Activated naive CD8-positive, alpha-beta T cell treated with anti-CD3 and anti-CD28 coated beads, Interleukin-2, amount 50 U/mL, for 24 hours (primary cell): ENCODE measurements at regions not wholly inside any gene's neighbourhood (a gene's known extent, or its start where the extent isn't known, plus 50 kb on each side); places are given as distances from the start of the nearest gene placed in this dataset.

Experiments
- ATAC-seq: fragments of 150-1000 bp; cut with Tn5 transposase; one replicate; pipeline ENCODE4 v1.10.0; 2021
- DNase-seq: peaks from one replicate; pipeline ENCODE4 v3.0.0; 2021
- H3K27ac Mint-ChIP-seq: one replicate; pipeline ENCODE4 v1.8.0; 2021; ENCODE audit warnings: mild to moderate bottlenecking, mixed read lengths
- H3K27me3 Mint-ChIP-seq: one replicate; pipeline ENCODE4 v1.8.0; 2021; ENCODE audit warnings: mixed read lengths
- H3K36me3 Mint-ChIP-seq: one replicate; pipeline ENCODE4 v1.8.0; 2021; ENCODE audit warnings: low read depth, mixed read lengths
- H3K4me1 Mint-ChIP-seq: one replicate; pipeline ENCODE4 v1.8.0; 2021; ENCODE audit warnings: mixed read lengths
- H3K4me3 Mint-ChIP-seq: one replicate; pipeline ENCODE4 v1.8.0; 2021; ENCODE audit warnings: mild to moderate bottlenecking, moderate library complexity, mixed read lengths
- H3K9me3 Mint-ChIP-seq: one replicate; pipeline ENCODE4 v1.8.0; 2021; ENCODE audit warnings: mixed read lengths

- H3K9me3 Mint-ChIP-seq = no peaks in the 10 kb centered on the region
- H3K4me1 Mint-ChIP-seq = no peaks in the 10 kb centered on the region
- no peak for DNase-seq
- no peaks in the 10 kb centered on the region for H3K27me3 Mint-ChIP-seq
- no peak for ATAC-seq
- no peak overlapping the region for H3K27ac Mint-ChIP-seq
- H3K4me3 Mint-ChIP-seq = no peak overlapping the region
- no peaks in the 10 kb centered on the region for H3K36me3 Mint-ChIP-seq
Observed at GRCh38 chr2:204033611-204034495, 97.3 kb downstream of the ICOS start.

- no peak for DNase-seq
- no peak overlapping the region for H3K4me3 Mint-ChIP-seq
- ATAC-seq = no peak
- H3K27me3 Mint-ChIP-seq = peaks cover 3% of the 10 kb centered on the region
- H3K4me1 Mint-ChIP-seq = no peaks in the 10 kb centered on the region
- H3K36me3 Mint-ChIP-seq = no peaks in the 10 kb centered on the region
- H3K27ac Mint-ChIP-seq = no peak overlapping the region
- H3K9me3 Mint-ChIP-seq = no peaks in the 10 kb centered on the region
Observed at GRCh38 chr2:204036706-204037105, 100.1 kb downstream of the ICOS start.

GRCh38 chr2:204037286-204037685 is 100.7 kb downstream of the ICOS start:
- DNase-seq (no peak), ATAC-seq (no peak)
- Mint-ChIP-seq H3K4me3 (no peak overlapping the region), H3K4me1 (no peaks in the 10 kb centered on the region), H3K36me3 (no peaks in the 10 kb centered on the region), H3K27me3 (peaks cover 3% of the 10 kb centered on the region), H3K9me3 (no peaks in the 10 kb centered on the region), H3K27ac (no peak overlapping the region)

GRCh38 chr2:204039298-204039838 is 102.8 kb downstream of the ICOS start:
- Mint-ChIP-seq H3K27me3 (peaks cover 3% of the 10 kb centered on the region), H3K4me3 (no peak overlapping the region), H3K36me3 (no peaks in the 10 kb centered on the region), H3K9me3 (no peaks in the 10 kb centered on the region), H3K4me1 (peaks cover under 1% of the 10 kb centered on the region), H3K27ac (no peak overlapping the region)
- ATAC-seq (no peak), DNase-seq (no peak)

GRCh38 chr2:204040016-204040415 is 103.5 kb downstream of the ICOS start:
- DNase-seq = no peak
- Mint-ChIP-seq H3K4me1 (peaks cover 7% of the 10 kb centered on the region), H3K36me3 (no peaks in the 10 kb centered on the region), H3K4me3 (no peak overlapping the region), H3K27ac (no peak overlapping the region), H3K9me3 (no peaks in the 10 kb centered on the region), H3K27me3 (peaks cover 3% of the 10 kb centered on the region)
- ATAC-seq = no peak

DNA sequence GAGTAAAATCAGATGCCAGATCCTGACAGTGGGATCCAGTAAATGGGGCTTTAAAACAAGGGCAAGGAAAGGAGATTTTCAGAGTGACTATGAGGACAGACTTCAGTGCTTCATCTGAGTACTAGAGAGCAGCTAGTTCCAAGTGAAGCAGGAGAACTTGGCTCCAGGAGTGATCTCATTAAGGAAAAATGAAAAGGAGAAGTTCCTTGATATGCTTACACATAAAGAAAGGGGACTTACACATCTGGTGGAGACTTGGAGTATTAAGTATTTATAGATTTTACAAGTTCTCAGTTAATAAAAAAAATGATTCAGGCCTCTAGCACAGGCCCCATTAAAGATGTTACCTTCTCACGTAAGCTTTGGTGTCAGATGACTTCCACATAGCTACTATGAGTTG is 105.8 kb downstream of the ICOS start:
- H3K27ac Mint-ChIP-seq = no peak overlapping the region
- no peaks in the 10 kb centered on the region for H3K36me3 Mint-ChIP-seq
- no peaks in the 10 kb centered on the region for H3K9me3 Mint-ChIP-seq
- peaks cover 3% of the 10 kb centered on the region for H3K27me3 Mint-ChIP-seq
- ATAC-seq = no peak
- H3K4me3 Mint-ChIP-seq = no peak overlapping the region
- peaks cover 21% of the 10 kb centered on the region for H3K4me1 Mint-ChIP-seq
- DNase-seq = no peak

- Mint-ChIP-seq H3K27ac (no peak overlapping the region), H3K4me1 (peaks cover 37% of the 10 kb centered on the region), H3K9me3 (no peaks in the 10 kb centered on the region), H3K4me3 (no peak overlapping the region), H3K27me3 (peaks cover 2% of the 10 kb centered on the region), H3K36me3 (no peaks in the 10 kb centered on the region)
- ATAC-seq = no peak
- DNase-seq = no peak
Observed at GRCh38 chr2:204046145-204046544, 109.6 kb downstream of the ICOS start.

- H3K27ac Mint-ChIP-seq = no peak overlapping the region
- H3K9me3 Mint-ChIP-seq = no peaks in the 10 kb centered on the region
- DNase-seq (no peak), ATAC-seq (peak; percentile 83)
- peaks cover 33% of the 10 kb centered on the region for H3K4me1 Mint-ChIP-seq
- H3K4me3 Mint-ChIP-seq = no peak overlapping the region
- H3K27me3 Mint-ChIP-seq = peaks cover 3% of the 10 kb centered on the region
- H3K36me3 Mint-ChIP-seq = no peaks in the 10 kb centered on the region
Observed at GRCh38 chr2:204049635-204050034, 113.1 kb downstream of the ICOS start.

DNA sequence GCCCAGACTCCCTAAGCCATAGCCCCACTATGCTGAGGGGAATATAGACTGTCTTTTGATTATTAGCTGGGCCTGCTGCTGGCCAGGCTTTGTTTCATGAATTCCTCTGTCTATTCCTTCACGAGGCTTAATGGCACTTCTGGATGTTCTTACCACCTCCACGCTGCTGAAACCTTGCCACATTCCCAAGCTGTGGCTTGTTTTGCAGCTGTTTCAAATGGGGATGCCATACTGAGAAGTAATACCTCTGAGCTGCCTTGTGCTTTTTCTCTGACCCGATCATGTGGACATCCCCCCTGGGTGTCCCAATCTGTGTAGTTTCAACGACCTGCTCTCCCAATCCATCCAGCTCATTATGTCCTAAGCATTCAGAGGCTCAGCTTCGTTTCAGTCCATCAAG is 114.1 kb downstream of the ICOS start:
- no peak overlapping the region for H3K4me3 Mint-ChIP-seq
- H3K27me3 Mint-ChIP-seq = peaks cover 3% of the 10 kb centered on the region

DNA sequence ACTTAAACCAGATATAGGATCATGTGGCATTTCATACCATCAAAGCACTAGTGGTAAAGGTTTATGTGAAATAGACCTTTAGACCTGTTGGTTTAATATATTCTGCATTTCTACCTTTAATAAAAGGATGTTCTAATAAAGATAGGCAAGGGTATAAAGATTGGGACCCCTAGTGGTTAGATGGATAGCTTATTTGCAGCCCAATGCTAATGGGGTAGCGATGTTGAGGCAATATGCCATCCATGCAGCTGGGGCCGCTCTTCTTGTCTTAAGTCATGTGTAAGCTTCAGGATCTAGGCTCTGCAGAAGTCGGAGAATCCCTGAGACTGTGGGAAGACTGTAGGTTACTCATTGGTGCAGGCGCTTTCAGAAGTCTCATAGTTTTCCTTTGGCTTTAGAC is 114.9 kb downstream of the ICOS start:
- no peak overlapping the region for H3K27ac Mint-ChIP-seq
- H3K4me3 Mint-ChIP-seq = no peak overlapping the region
- no peak for DNase-seq
- peaks cover 3% of the 10 kb centered on the region for H3K27me3 Mint-ChIP-seq
- H3K36me3 Mint-ChIP-seq = no peaks in the 10 kb centered on the region
- peaks cover 16% of the 10 kb centered on the region for H3K4me1 Mint-ChIP-seq
- H3K9me3 Mint-ChIP-seq = no peaks in the 10 kb centered on the region
- ATAC-seq = no peak

More for the DNA sequence above, 114.1 kb downstream of the ICOS start:
- no peak for ATAC-seq
- H3K4me1 Mint-ChIP-seq = peaks cover 23% of the 10 kb centered on the region
- H3K36me3 Mint-ChIP-seq = no peaks in the 10 kb centered on the region
- DNase-seq = no peak
- H3K27ac Mint-ChIP-seq = no peak overlapping the region
- H3K9me3 Mint-ChIP-seq = no peaks in the 10 kb centered on the region

- H3K4me1 Mint-ChIP-seq = peaks cover 16% of the 10 kb centered on the region
Observed at GRCh38 chr2:204051984-204052556, 115.5 kb downstream of the ICOS start.

DNA sequence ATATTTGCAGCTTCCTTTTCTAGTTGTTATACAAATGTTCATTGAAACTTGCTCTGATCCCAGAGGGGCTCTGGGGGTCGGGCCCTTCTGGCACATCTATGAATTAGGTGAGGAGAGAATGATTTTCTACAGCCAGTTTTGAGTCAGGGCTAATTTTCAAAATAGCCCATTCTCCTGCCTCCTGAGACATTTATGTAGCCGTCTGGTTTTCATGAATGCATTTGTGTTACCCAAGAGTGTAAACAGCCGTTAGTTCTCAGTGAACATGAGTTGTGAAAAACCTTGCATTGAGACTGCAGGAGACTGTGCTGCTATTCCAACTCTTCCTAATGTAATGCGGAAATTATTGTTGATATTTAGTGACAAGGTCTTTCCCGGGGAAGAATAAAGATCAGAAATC is 122.5 kb downstream of the ICOS start:
- no peak for DNase-seq
- Mint-ChIP-seq H3K27me3 (peaks cover 8% of the 10 kb centered on the region), H3K4me3 (no peak overlapping the region), H3K27ac (no peak overlapping the region), H3K9me3 (no peaks in the 10 kb centered on the region), H3K36me3 (no peaks in the 10 kb centered on the region), H3K4me1 (no peaks in the 10 kb centered on the region)
- ATAC-seq = no peak

More at GRCh38 chr2:204051984-204052556, 115.5 kb downstream of the ICOS start:
- no peak for DNase-seq
- no peaks in the 10 kb centered on the region for H3K36me3 Mint-ChIP-seq
- no peak overlapping the region for H3K27ac Mint-ChIP-seq
- H3K4me3 Mint-ChIP-seq = no peak overlapping the region
- H3K9me3 Mint-ChIP-seq = no peaks in the 10 kb centered on the region
- H3K27me3 Mint-ChIP-seq = peaks cover 3% of the 10 kb centered on the region
- ATAC-seq = no peak

GRCh38 chr2:204060841-204061240 is 124.3 kb downstream of the ICOS start:
- Mint-ChIP-seq H3K36me3 (no peaks in the 10 kb centered on the region), H3K4me1 (no peaks in the 10 kb centered on the region), H3K9me3 (no peaks in the 10 kb centered on the region), H3K27me3 (peaks cover 6% of the 10 kb centered on the region), H3K4me3 (no peak overlapping the region), H3K27ac (no peak overlapping the region)
- ATAC-seq (no peak), DNase-seq (no peak)

GRCh38 chr2:204061241-204061640 is 124.7 kb downstream of the ICOS start:
- Mint-ChIP-seq H3K4me1 (no peaks in the 10 kb centered on the region), H3K9me3 (no peaks in the 10 kb centered on the region), H3K36me3 (no peaks in the 10 kb centered on the region), H3K27me3 (peaks cover 6% of the 10 kb centered on the region), H3K27ac (no peak overlapping the region), H3K4me3 (no peak overlapping the region)
- ATAC-seq = no peak
- DNase-seq = no peak

DNA sequence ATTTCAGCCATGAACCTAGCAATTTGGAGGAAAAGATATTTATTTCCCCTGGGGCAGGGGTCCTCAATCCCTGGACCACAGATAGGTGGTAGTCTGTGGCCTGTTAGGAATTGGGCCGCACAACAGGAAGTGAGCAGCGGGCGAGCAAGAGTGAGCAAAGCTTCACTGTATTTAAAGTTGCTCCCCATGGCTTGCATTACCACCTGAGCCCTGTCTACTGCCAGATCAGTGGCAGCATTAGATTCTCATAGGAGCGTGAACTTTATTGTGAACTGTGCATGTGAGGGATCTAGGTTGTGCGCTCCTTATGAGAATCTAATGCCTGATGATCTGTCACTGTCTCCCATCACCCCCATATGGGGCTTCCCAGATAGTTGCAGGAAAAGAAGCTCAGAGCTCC is 127.6 kb downstream of the ICOS start:
- Mint-ChIP-seq H3K27ac (no peak overlapping the region), H3K27me3 (peaks cover 6% of the 10 kb centered on the region), H3K9me3 (no peaks in the 10 kb centered on the region), H3K4me1 (no peaks in the 10 kb centered on the region), H3K36me3 (no peaks in the 10 kb centered on the region), H3K4me3 (no peak overlapping the region)
- ATAC-seq (no peak), DNase-seq (no peak)
